HG03196 (cell line): ENCODE measurements at regions not wholly inside any gene's neighbourhood (a gene's known extent, or its start where the extent isn't known, plus 50 kb on each side); places are given as distances from the start of the nearest gene placed in this dataset.

Experiments used
- ATAC-seq: cut with Tn5 transposase; IDR thresholded peaks from one replicate; pipeline ENCODE4 v1.9.1; 2021; ENCODE audit not compliant: unreplicated experiment

GRCh38 chr21:16965424-16965823 lies 547.4 kb upstream of the CXADR start:
- ATAC-seq, result no peak

- ATAC-seq, result no peak
Measured at GRCh38 chr21:16968436-16968835, 544.4 kb upstream of the CXADR start.

- ATAC-seq, result no peak
Measured at GRCh38 chr21:16969636-16970035, 543.2 kb upstream of the CXADR start.

DNA sequence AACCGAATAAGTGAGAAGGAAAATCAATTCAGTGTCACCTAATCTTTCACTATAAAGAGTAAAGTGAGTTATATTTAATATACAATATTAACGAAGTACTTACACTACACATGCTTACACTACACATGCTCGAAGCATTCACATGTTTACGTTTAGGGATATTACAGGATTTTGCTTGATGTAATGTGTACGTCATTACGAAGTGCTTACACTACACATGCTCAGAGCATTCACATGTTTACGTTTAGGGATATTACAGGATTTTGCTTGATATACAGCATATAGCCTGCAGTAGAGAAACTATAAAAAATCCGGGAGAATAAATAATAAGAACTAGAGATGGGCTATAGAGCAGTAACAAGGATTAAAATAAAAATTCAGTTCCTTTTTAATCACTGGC lies 538.8 kb upstream of the CXADR start:
- ATAC-seq, result no peak

- ATAC-seq, result no peak
Measured at GRCh38 chr21:16976193-16976592, 536.6 kb upstream of the CXADR start.

DNA sequence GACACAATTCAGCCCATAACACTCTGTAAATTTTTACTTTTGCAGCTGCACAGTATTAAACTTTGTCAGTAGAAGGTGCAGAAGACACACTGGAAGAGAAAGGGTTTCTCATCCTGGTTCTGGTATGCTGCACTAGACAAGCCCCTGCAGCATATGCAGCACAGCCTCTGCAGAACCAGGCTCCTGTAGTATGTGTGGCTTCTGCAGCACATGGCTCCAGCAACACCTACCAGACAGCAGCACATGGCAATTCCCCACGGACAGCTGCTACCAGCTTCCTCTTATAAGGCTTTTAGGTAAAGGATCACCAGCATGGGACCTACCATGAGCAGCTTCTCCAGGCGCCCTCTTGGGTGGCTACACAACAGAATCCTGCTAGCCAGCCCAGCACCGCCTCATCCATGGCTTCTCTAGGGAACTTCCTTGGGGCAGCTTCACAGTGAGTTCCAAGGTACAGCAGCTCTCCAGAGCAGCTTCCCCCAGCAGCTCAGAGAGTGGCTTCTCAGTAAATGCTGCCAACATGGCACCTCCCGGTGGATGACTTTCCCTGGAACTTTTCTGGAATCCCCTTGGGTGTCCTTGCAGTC lies 534.4 kb upstream of the CXADR start:
- no peak for ATAC-seq

DNA sequence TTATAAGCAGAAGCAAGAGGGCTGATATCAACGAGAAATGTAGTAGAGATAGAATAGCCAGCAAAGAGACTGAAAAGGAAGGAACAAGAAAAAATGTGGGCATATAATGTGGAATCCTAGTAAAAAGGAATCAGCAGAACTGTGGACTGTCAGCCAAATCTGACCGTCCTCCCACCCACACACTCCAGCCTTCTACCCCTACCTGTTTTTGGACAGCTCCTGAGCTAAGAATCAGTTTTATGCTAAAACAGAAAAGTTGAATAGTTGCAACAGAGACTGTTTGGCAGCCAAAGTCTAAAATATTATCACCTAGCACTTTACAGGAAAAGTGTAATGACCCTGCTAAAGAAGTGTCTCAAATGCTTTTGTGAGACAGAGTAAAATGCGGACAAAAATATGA lies 533.3 kb upstream of the CXADR start:
- ATAC-seq, result no peak

DNA sequence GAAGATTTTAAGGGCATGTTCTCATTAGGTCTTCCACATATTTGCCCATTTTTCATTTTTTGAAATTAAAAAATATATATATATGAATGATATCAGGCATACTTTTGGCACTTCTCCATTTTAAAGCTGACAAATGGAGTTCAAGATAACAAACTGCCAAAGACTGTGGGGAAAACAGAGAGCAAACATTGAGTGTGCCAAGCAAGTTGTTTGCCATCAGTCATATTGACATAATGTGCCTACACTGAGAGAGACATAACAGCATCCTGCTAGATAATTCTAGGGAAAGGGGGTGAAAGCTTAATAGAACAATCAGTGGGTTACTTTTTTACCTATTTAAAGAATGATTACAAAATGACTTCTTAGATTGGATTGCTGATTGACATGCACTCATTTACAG lies 529.4 kb upstream of the CXADR start:
- ATAC-seq, result no peak

GRCh38 chr21:16992448-16992847 lies 520.4 kb upstream of the CXADR start:
- ATAC-seq, result no peak

GRCh38 chr21:16993416-16994038 lies 519.3 kb upstream of the CXADR start:
- ATAC-seq, result no peak

DNA sequence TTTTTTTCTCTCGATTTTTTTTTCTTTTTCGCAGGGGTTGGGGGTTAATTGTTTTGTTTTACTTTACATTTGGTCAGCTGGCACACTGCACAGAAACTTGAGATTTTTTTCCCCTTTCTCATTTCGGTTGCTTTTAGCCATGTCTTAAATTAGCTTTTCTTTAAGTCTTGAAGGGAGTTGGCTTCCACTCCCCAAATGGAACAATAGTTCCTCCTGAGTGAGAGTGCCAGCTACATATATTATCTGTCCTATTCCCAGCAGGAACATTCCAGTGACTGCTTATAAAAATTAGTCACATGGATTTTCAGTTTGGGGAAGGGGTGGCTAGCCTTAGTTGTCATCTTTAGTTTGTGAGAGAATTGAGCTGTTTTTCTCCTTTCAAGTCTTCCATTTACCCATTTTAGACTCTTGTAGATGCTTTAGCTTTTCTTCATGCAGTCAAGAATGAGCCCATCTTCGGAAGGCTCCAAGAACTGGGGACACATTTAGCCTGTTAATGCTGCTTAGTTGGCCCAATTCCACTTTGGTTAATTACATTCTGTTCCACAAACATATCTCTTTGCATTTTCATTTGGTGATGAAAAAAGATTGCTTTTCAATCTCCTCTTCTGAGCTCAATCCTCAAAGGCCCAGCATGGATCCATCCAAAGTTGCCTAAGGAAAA lies 510.1 kb upstream of the CXADR start:
- no peak for ATAC-seq

- ATAC-seq, result no peak
Measured at GRCh38 chr21:17003258-17003615, 509.6 kb upstream of the CXADR start.

DNA sequence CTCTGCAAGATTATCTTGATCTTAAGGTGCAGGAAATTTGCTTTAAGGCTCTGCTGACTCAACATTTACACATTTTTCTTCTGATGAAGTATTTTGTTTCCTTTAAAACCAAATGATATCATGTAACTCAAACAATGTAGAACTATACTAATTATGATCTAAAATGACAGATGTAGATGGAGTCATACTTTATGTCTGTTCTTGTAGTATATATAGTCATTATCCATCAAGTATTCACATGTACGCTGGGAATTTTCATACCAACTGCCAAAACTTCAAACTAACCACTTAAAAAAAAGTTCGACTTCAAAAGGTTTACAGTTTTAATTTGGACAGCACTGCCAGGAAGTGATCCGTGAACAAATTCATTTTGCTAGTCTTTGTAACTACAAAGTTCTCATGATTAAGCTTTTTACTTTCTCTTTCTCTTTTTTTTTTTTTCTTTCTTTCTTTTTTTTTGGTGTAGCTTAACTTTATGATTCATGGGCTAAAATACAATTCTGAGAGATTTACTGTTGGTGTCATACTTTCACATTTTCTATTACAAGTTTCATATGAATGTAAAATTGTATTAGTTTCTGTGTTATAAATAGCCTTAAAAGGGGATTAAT lies 509.0 kb upstream of the CXADR start:
- ATAC-seq, result no peak

DNA sequence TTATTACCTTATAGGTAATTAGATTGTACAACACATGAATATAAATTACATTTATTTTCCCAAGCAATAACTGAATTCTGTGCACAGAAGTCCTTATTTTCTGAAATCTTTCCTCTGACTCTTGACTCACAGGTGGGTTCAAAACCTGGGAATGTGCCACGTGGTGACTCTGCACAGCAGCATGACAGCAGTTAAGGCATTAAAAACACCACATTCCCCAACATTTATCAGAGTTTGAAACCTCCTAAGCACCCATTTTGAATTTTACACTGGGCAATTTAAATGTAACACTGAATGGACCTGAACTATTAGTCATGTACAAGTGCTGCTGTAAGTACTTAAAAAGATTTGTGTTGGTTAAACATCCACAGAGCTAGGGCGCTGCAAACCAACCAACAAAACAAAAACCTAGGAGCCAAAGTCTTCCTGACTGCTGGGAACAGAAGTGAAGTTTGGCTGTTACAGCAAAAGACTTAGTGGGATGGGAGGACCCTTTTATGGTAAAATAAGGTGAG lies 480.6 kb upstream of the CXADR start:
- ATAC-seq, result no peak

DNA sequence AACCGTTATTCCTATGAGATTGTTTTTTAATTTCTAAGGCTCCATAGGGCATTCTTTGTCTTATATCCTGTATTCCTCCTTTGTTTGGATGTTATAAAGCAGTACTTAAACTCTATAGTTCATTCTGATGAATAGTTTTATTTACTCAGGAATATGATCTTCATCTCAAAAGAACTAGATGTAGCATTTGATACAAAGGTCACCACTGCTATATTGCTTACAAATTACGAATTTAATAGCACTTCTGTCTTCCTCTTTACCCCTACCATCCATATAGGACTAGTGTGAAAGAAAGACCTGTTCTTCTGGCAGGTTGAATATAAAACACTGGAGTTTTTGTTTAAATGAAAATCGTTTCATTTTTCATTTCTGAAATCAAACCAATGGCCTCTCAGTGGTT lies 468.1 kb upstream of the CXADR start:
- no peak for ATAC-seq

DNA sequence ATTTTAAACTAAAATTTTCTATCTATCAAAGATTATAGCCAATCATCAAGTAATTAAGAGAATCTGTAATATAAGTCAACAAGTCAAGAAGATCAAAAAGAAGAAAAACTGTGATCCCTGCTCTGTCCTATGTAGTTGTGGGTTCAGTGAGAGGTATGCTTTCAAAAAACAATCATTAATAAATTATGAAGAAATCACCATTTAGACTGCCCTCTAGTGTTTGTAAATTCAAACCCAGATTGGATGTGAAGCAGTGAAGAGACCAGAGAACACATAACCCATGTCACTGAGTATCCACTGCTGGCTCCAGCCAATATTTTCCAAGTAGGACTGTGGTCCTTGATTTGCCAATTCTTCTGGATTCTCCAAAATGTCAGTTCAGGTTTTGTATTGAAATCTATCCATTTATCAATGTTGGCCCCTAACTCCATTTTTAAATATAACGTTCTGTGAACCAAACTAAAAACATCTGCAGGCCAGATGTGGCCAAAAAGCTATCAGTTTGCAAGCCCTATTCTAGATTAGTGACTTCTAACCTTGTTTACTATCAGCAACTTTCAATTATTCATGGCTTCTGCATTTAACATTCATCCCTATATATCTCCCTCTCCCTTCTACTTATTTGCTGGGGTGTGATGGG lies 467.5 kb upstream of the CXADR start:
- ATAC-seq, result no peak

- no peak for ATAC-seq
Measured at GRCh38 chr21:17048974-17049373, 463.9 kb upstream of the CXADR start.

DNA sequence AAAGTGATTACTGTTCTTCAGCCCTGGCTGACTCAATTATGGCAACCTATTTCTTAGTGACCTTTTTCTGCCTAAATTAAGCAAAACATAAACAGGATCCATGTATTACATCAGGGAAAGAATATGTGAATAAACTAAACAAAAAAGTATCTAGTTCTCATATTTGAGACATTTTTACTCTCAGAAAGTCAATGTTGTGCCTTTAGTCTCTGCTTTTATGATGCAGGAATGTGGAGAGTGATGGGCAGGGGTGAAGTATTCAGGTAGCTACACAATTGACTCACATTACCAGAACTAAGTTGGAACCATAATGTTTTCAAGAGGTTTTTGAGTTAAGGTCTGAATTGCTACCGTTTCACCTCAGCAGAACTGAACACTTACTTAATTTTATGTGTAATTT lies 462.7 kb upstream of the CXADR start:
- ATAC-seq, result no peak

DNA sequence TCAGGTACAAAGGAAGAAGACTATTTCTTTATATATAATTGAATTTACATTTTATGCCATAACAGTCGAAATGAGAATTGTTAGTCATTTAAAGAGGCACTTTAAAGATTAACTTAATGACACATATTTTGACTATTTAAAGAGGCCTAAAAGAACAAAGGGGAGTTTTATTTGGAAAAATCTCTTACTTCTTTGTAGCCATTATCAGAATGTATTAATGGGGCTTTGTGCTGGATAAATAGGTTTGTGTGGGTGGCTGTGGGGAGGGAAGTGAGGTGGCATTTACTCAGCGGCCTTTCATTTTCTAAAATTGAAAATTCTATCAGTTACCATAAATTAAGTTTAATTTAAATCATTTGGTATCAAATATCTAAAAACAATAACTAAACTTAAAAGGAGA lies 462.2 kb upstream of the CXADR start:
- ATAC-seq, result no peak

DNA sequence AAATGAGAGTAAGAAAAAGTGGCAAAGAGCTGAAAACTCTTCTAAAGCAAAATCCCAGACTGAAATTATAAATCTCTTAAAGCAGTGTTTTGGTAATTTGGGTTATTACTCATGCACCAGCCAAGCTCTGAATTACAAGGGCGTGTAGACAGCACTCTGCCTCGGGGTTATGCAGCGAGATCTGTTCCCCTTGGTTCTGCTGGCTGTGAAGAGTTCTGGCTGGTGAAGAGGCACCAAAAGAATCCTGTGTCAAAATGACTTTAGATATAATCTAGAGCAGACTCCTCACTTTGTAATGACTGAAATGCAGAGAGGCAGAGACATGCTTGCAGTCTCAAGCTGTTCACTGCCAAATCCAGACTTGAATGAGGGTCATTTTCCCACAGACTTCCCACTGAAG lies 461.8 kb upstream of the CXADR start:
- ATAC-seq, result no peak

- ATAC-seq, result no peak
Measured at GRCh38 chr21:17053321-17053720, 459.5 kb upstream of the CXADR start.

- ATAC-seq, result no peak
Measured at GRCh38 chr21:17059936-17060335, 452.9 kb upstream of the CXADR start.
